ENCODE measurements at regions not wholly inside any gene's neighbourhood (a gene's known extent, or its start where the extent isn't known, plus 50 kb on each side); places are given as distances from the start of the nearest gene placed in this dataset.

DNA sequence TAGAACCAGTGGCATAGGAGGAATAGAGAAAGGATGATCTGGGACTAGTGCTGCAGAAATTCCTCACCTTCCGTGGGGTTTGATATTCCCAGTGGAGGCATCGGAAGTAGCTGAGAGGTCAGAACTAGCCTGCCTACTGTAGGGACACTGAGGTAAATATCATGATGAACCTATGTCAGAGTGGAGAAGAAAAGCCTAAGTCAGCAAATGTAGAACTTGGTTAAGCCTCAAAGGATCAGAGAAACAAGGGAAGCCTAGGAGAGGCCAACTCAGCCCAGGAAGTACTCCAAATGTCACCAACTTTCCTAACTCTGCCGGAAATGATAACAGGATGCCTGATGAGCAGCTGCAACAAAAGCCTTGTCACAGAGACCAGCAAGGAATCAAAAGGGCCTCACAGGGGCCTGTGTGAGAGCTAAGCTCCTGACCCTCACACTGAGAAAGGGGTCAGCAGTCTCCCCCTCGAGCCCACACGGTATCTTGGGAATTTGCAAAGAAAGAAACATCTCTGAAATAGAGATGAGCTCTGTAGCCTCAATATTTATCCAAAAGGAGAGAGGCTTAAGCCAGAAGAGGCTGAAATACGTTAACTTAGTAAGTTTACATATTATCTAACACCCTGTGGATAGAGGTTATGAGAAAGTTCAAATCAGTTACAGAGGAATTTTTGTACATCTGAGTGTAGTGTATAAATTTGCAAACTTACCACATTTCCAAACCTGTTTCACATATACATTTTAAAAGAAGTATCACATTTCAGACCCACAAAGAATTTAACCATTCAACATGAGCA lies 1064.3 kb downstream of the DIAPH3 start:
- TF ChIP-seq CTCF (IDR thresholded peaks at IDR 0.05) (no peak), POLR2A (IDR thresholded peaks at IDR 0.05) (no peak)

Measured in heart left ventricle (tissue), 13 donors.